ENCODE measurements at regions not wholly inside any gene's neighbourhood (a gene's known extent, or its start where the extent isn't known, plus 50 kb on each side); places are given as distances from the start of the nearest gene placed in this dataset.

DNA sequence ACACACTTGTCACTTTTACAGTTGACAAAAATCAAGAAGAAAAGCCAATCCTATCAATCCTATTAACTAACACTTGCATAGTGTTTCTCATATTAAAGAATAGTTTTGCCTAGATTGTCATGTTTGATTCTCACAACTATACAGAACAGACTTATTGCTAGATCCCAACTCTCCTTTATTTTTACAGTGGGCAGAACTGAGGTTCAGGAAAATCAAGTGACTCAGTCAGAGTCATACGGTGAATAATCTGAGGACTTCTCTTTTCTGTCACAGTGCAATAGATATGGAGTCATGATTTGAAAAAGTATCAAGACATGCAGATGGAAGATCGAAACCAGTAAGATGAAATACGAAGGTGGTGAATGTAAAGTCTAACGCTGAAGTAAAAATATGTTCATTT, 195.1 kb upstream of the CITED2 start:
- peaks cover 1% of the 10 kb centered on the region for H3K9me3 ChIP-seq (ENCODE audit: control insufficient read depth, insufficient read depth, low read length)

DNA sequence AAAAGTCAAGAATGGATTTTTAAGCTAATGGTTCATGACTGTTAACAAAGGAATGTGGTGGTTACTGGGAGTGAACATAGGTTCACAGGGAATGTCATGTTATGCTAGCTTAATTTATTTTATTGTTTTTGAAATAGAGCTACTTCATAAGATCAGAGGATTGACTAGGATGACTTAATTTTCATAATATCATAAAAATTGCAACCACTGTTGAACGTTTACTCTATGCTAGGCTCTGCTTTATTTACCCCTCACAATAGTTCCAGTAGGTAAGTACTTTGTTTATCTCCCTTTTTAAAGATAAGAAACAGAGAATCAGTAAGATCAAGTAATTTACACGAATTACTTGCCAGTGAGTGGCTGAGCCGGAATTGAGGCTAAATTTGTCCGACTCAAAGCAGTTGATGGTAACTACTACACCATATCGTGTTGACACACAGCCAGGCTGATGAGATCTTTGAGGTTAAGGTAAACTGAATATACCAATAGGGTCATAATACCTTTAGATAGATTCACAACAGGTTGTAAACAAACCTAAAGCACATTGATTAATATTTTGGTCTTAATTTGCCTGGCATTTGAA, 194.6 kb upstream of the CITED2 start:
- H3K9me3 ChIP-seq (ENCODE audit: control insufficient read depth, insufficient read depth, low read length) = peaks cover 1% of the 10 kb centered on the region
- no peak overlapping the region for H3K4me3 ChIP-seq (ENCODE audit: low read depth, low read length)
- H3K4me1 ChIP-seq (ENCODE audit: control insufficient read depth, insufficient read depth, low read length) = no peaks in the 10 kb centered on the region
- no peaks in the 10 kb centered on the region for H3K36me3 ChIP-seq (ENCODE audit: control insufficient read depth, insufficient read depth, low read length)
- no peak overlapping the region for H3K27ac ChIP-seq (ENCODE audit: low read depth, low read length)
- no peak for DNase-seq (ENCODE audit: low read depth in 4 of 6, low spot score in 6 of 6)
- no CpG with 5 or more reads among the region's 5 CpGs for WGBS (ENCODE audit: insufficient coverage)
- H3K27me3 ChIP-seq (ENCODE audit: control insufficient read depth, insufficient read depth, low read length) = no peaks in the 10 kb centered on the region

More for the DNA sequence above, 195.1 kb upstream of the CITED2 start:
- H3K27ac ChIP-seq (ENCODE audit: low read depth, low read length) = no peak overlapping the region
- no peaks in the 10 kb centered on the region for H3K27me3 ChIP-seq (ENCODE audit: control insufficient read depth, insufficient read depth, low read length)
- WGBS (ENCODE audit: insufficient coverage) = 100% methylated on average over 2 of the region's 4 CpGs
- no peak for DNase-seq (ENCODE audit: low read depth in 4 of 6, low spot score in 6 of 6)
- no peak overlapping the region for H3K4me3 ChIP-seq (ENCODE audit: low read depth, low read length)
- H3K36me3 ChIP-seq (ENCODE audit: control insufficient read depth, insufficient read depth, low read length) = no peaks in the 10 kb centered on the region
- H3K4me1 ChIP-seq (ENCODE audit: control insufficient read depth, insufficient read depth, low read length) = no peaks in the 10 kb centered on the region

DNA sequence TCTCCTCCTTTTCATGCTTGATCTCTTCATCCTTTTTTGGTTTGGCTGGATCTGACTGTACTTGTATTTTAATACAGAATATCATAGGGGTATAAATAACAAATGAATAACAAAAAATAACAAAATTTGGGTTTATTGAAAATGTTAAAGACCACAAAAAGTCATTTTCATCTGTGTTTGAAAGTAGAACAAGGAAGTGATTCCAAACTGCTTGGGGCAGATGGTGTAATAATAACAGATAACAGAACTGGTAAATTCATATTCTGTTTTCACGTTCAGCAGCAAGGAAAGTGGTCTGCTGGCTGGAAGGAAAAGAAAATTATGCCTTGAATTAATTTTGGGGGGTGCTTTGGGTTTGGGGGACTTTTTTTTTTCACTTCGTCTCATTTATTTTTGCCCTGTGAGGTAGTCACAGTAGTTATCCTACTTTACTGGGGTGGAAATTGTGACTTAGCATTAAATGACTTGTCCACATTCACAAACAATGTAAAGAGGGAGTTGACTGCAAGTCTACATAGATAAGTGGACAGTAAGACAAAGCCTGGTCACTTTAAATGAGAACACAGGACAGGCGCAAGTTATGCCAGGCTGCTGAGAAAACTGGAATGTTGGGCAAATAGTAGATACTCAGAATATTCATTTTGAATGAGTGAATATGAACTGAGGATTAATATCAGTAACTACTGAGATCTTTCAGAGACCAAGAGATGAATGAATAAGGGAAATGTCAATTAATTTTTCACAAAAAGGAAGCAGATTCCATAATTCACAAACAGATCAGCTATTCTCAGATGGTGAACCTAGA, 193.9 kb upstream of the CITED2 start:
- H3K4me3 ChIP-seq (ENCODE audit: low read depth, low read length) = no peak overlapping the region
- H3K4me1 ChIP-seq (ENCODE audit: control insufficient read depth, insufficient read depth, low read length) = no peaks in the 10 kb centered on the region
- peaks cover 1% of the 10 kb centered on the region for H3K9me3 ChIP-seq (ENCODE audit: control insufficient read depth, insufficient read depth, low read length)
- no peaks in the 10 kb centered on the region for H3K36me3 ChIP-seq (ENCODE audit: control insufficient read depth, insufficient read depth, low read length)
- no peak overlapping the region for H3K27ac ChIP-seq (ENCODE audit: low read depth, low read length)
- DNase-seq (ENCODE audit: low read depth in 4 of 6, low spot score in 6 of 6) = no peak
- no peaks in the 10 kb centered on the region for H3K27me3 ChIP-seq (ENCODE audit: control insufficient read depth, insufficient read depth, low read length)
- 93% methylated on average over 2 of the region's 3 CpGs for WGBS (ENCODE audit: insufficient coverage)

DNA sequence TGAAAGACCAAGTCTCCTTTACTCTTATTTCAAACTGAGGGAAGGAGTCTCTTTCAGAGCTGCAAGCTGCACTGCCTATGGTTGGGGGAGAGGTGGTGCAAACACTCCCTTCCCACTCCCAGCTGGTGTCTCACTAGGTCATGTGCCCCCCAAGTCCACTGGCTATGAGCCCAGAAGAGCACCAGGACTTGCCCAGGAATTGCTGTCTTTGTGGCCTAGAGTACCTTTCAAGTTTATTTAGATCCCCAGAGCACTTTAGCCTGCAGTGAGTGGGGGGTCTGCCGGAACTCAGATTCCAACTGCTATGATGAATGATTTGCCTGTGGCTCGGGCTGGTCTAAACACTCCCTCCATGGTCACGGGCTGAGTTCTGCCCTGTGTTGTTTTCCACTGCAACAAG, 192.6 kb upstream of the CITED2 start:
- Histone ChIP-seq H3K9me3 (ENCODE audit: control insufficient read depth, insufficient read depth, low read length) (peaks cover 1% of the 10 kb centered on the region), H3K27ac (ENCODE audit: low read depth, low read length) (no peak overlapping the region), H3K36me3 (ENCODE audit: control insufficient read depth, insufficient read depth, low read length) (no peaks in the 10 kb centered on the region), H3K4me1 (ENCODE audit: control insufficient read depth, insufficient read depth, low read length) (no peaks in the 10 kb centered on the region), H3K27me3 (ENCODE audit: control insufficient read depth, insufficient read depth, low read length) (no peaks in the 10 kb centered on the region), H3K4me3 (ENCODE audit: low read depth, low read length) (no peak overlapping the region)
- WGBS (ENCODE audit: insufficient coverage) = 65% methylated on average over 2 of the region's 3 CpGs
- no peak for DNase-seq (ENCODE audit: low read depth in 4 of 6, low spot score in 6 of 6)

DNA sequence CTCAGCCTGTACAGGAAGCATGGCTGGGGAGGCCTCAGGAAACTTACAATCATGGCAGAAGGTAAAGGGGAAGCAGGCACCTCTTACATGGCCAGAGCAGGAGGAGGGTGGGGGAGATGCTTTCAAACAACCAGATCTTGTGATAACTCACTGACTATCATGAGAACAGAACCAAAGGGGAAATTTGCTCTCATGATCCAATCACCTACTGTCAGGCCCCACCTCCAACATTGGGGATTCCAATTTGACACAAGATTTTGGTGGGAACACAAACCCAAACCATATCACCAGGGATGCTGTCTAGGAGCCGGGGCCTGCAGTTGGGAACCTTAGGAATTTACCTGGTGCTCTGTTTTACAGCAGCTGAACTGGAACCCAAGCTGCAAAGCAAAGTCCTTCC, 191.1 kb upstream of the CITED2 start:
- H3K4me3 ChIP-seq (ENCODE audit: low read depth, low read length) = no peak overlapping the region
- WGBS (ENCODE audit: insufficient coverage) = 0% methylated on average over 1 of the region's 1 CpG
- DNase-seq (ENCODE audit: low read depth in 4 of 6, low spot score in 6 of 6) = no peak
- peaks cover 1% of the 10 kb centered on the region for H3K9me3 ChIP-seq (ENCODE audit: control insufficient read depth, insufficient read depth, low read length)
- no peaks in the 10 kb centered on the region for H3K27me3 ChIP-seq (ENCODE audit: control insufficient read depth, insufficient read depth, low read length)
- no peaks in the 10 kb centered on the region for H3K36me3 ChIP-seq (ENCODE audit: control insufficient read depth, insufficient read depth, low read length)
- no peak overlapping the region for H3K27ac ChIP-seq (ENCODE audit: low read depth, low read length)
- no peaks in the 10 kb centered on the region for H3K4me1 ChIP-seq (ENCODE audit: control insufficient read depth, insufficient read depth, low read length)

DNA sequence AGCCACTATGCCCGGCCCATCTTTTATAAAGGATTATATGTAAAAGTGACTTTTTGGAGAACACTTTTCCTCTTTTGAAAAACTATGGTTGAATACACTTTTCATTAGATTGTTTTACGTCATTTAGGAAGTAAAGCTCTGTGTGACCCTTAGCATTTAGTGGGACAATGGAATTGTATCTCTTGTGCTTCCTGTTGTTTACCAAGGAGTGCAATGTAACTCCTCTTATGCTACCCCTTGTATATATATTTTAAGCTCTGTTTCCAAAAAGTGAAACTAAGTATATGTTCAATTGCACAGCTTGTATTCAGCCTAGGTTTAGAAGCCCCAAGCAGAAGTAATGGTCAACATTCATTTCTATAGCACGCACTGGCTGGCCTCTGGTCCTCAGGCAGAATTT, 183.1 kb upstream of the CITED2 start:
- H3K27ac ChIP-seq (ENCODE audit: low read depth, low read length) = no peak overlapping the region
- H3K36me3 ChIP-seq (ENCODE audit: control insufficient read depth, insufficient read depth, low read length) = no peaks in the 10 kb centered on the region
- H3K4me1 ChIP-seq (ENCODE audit: control insufficient read depth, insufficient read depth, low read length) = no peaks in the 10 kb centered on the region
- no peak overlapping the region for H3K4me3 ChIP-seq (ENCODE audit: low read depth, low read length)
- WGBS (ENCODE audit: insufficient coverage) = no CpG with 5 or more reads among the region's 3 CpGs
- H3K9me3 ChIP-seq (ENCODE audit: control insufficient read depth, insufficient read depth, low read length) = no peaks in the 10 kb centered on the region
- H3K27me3 ChIP-seq (ENCODE audit: control insufficient read depth, insufficient read depth, low read length) = no peaks in the 10 kb centered on the region
- DNase-seq (ENCODE audit: low read depth in 4 of 6, low spot score in 6 of 6) = no peak

DNA sequence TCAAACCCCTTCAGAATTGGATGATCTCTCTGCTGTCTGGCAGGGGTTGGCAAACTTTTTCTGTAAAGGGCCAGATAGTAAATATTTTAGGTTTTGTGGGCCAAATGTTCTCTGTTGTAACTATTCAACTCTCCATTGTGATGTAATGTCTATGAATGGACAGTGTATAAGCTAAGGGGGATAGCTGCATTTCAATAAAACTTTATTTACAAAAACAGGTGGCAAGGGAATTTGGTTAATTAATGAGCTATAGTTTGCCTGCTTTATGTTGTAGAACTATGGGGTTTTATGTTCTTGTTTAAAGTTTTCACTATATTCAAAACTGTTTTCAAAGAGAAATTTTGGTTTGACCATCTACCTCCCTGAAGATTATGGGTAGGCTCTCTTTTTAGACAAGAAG, 182.1 kb upstream of the CITED2 start:
- DNase-seq (ENCODE audit: low read depth in 4 of 6, low spot score in 6 of 6) = no peak

DNA sequence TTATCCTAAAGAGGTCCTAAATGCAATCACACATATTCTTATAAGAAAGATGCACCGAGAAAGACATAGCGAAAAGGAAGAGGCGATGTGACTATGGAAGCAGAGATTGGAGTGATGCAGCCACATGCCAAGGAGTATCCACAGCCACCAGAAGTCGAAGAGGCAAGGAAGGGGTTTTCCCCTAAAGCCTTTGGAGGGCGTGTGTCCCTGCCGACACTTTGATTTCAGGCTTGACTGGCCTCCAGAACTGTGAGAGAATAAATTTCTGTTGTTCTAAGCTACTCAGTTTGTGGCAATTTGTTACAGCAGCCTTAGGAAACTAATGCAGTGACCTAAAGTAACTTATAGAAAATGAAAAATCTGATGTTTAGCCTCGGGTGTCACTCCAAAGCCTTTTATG, 179.5 kb upstream of the CITED2 start:
- H3K27ac ChIP-seq (ENCODE audit: low read depth, low read length) = no peak overlapping the region
- no peaks in the 10 kb centered on the region for H3K27me3 ChIP-seq (ENCODE audit: control insufficient read depth, insufficient read depth, low read length)
- no peaks in the 10 kb centered on the region for H3K36me3 ChIP-seq (ENCODE audit: control insufficient read depth, insufficient read depth, low read length)
- WGBS (ENCODE audit: insufficient coverage) = 60% methylated on average over 4 of the region's 7 CpGs
- H3K4me3 ChIP-seq (ENCODE audit: low read depth, low read length) = no peak overlapping the region
- DNase-seq (ENCODE audit: low read depth in 4 of 6, low spot score in 6 of 6) = no peak
- no peaks in the 10 kb centered on the region for H3K4me1 ChIP-seq (ENCODE audit: control insufficient read depth, insufficient read depth, low read length)
- H3K9me3 ChIP-seq (ENCODE audit: control insufficient read depth, insufficient read depth, low read length) = no peaks in the 10 kb centered on the region

More for the DNA sequence above, 182.1 kb upstream of the CITED2 start:
- Histone ChIP-seq H3K4me1 (ENCODE audit: control insufficient read depth, insufficient read depth, low read length) (no peaks in the 10 kb centered on the region), H3K27ac (ENCODE audit: low read depth, low read length) (no peak overlapping the region), H3K36me3 (ENCODE audit: control insufficient read depth, insufficient read depth, low read length) (no peaks in the 10 kb centered on the region), H3K9me3 (ENCODE audit: control insufficient read depth, insufficient read depth, low read length) (no peaks in the 10 kb centered on the region), H3K4me3 (ENCODE audit: low read depth, low read length) (no peak overlapping the region), H3K27me3 (ENCODE audit: control insufficient read depth, insufficient read depth, low read length) (no peaks in the 10 kb centered on the region)

DNA sequence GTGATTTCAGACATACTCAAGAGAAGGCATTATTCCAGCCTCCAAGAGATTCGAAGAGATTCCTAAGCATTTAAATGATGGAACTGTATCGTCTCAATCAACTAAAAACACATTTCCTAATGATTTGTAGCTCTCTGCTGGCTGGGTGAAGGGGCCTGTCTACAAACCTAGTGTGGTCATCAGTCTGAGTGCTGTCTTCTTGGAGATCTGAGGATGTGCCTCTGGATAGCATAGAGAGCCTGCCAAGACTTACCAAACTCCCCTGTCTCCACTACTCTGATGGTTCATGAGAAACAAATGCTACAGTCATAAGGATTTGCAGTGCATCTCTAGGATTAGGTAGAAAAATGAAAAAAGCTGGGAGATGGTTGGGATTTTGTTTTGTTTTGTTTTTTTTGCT, 176.9 kb upstream of the CITED2 start:
- no peaks in the 10 kb centered on the region for H3K9me3 ChIP-seq (ENCODE audit: control insufficient read depth, insufficient read depth, low read length)
- no peaks in the 10 kb centered on the region for H3K27me3 ChIP-seq (ENCODE audit: control insufficient read depth, insufficient read depth, low read length)
- H3K36me3 ChIP-seq (ENCODE audit: control insufficient read depth, insufficient read depth, low read length) = no peaks in the 10 kb centered on the region
- WGBS (ENCODE audit: insufficient coverage) = no CpG with 5 or more reads among the region's 2 CpGs
- H3K4me3 ChIP-seq (ENCODE audit: low read depth, low read length) = no peak overlapping the region
- no peak overlapping the region for H3K27ac ChIP-seq (ENCODE audit: low read depth, low read length)
- no peak for DNase-seq (ENCODE audit: low read depth in 4 of 6, low spot score in 6 of 6)
- H3K4me1 ChIP-seq (ENCODE audit: control insufficient read depth, insufficient read depth, low read length) = no peaks in the 10 kb centered on the region

DNA sequence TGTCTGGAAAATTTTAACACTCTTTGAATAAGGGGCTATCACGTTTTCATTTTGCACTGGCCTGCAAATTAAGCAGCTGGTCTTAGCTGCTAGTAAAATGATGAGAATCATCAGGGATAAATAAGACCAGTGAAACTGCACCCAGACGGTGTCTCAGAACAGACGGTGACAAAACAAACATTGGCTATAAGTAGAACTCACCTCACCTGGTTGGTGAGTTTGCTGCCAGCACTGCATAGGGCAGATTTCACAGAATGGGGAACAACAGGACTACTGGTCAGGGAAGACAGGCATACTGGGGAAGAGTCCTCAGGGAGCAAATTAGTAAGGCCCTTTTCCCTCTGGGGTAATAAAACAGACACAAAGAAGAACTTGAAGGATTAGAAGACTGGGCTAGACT, 175.9 kb upstream of the CITED2 start:
- no peaks in the 10 kb centered on the region for H3K36me3 ChIP-seq (ENCODE audit: control insufficient read depth, insufficient read depth, low read length)
- H3K27ac ChIP-seq (ENCODE audit: low read depth, low read length) = no peak overlapping the region
- no peak for DNase-seq (ENCODE audit: low read depth in 4 of 6, low spot score in 6 of 6)
- H3K4me1 ChIP-seq (ENCODE audit: control insufficient read depth, insufficient read depth, low read length) = no peaks in the 10 kb centered on the region
- no peak overlapping the region for H3K4me3 ChIP-seq (ENCODE audit: low read depth, low read length)
- H3K27me3 ChIP-seq (ENCODE audit: control insufficient read depth, insufficient read depth, low read length) = no peaks in the 10 kb centered on the region
- WGBS (ENCODE audit: insufficient coverage) = 84% methylated on average over 2 of the region's 3 CpGs
- H3K9me3 ChIP-seq (ENCODE audit: control insufficient read depth, insufficient read depth, low read length) = no peaks in the 10 kb centered on the region
